ENCODE measurements at regions not wholly inside any gene's neighbourhood (a gene's known extent, or its start where the extent isn't known, plus 50 kb on each side); places are given as distances from the start of the nearest gene placed in this dataset.

- no peak overlapping the region for H3K9ac ChIP-seq (ENCODE audit: low read length in 5 of 5)
- H3K4me1 ChIP-seq (ENCODE audit: control insufficient read depth in 5 of 5, insufficient read depth in 5 of 5, low read length in 5 of 5) = peaks cover 0 to 6% (median 0%) of the 10 kb centered on the region in 5 donors
- no peaks in the 10 kb centered on the region for H3K36me3 ChIP-seq (ENCODE audit: control insufficient read depth in 5 of 5, insufficient read depth in 5 of 5, low read length in 5 of 5)
- H3K4me3 ChIP-seq (ENCODE audit: low read depth in 1 of 5, low read length in 5 of 5) = no peak overlapping the region
- peaks cover 0 to 6% (median 0%) of the 10 kb centered on the region in 5 donors for H3K9me3 ChIP-seq (ENCODE audit: control insufficient read depth in 5 of 5, low read length in 5 of 5)
- no peaks in the 10 kb centered on the region for H3K27me3 ChIP-seq (ENCODE audit: control insufficient read depth in 5 of 5, insufficient read depth in 4 of 5, low read length in 5 of 5)
- H3K27ac ChIP-seq (ENCODE audit: low read depth, low read length) = no peak overlapping the region
Observed at GRCh38 chr7:20062932-20063331, 154.3 kb downstream of the MACC1 start.

- H3K9me3 ChIP-seq (ENCODE audit: control insufficient read depth in 5 of 5, low read length in 5 of 5) = peaks cover 0 to 6% (median 0%) of the 10 kb centered on the region in 5 donors
- H3K4me3 ChIP-seq (ENCODE audit: low read depth in 1 of 5, low read length in 5 of 5) = no peak overlapping the region
- H3K27me3 ChIP-seq (ENCODE audit: control insufficient read depth in 5 of 5, insufficient read depth in 4 of 5, low read length in 5 of 5) = no peaks in the 10 kb centered on the region
- no peaks in the 10 kb centered on the region for H3K4me1 ChIP-seq (ENCODE audit: control insufficient read depth in 5 of 5, insufficient read depth in 5 of 5, low read length in 5 of 5)
- no peak overlapping the region for H3K9ac ChIP-seq (ENCODE audit: low read length in 5 of 5)
- H3K27ac ChIP-seq (ENCODE audit: low read depth, low read length) = no peak overlapping the region
- H3K36me3 ChIP-seq (ENCODE audit: control insufficient read depth in 5 of 5, insufficient read depth in 5 of 5, low read length in 5 of 5) = no peaks in the 10 kb centered on the region
Observed at GRCh38 chr7:20053334-20054104, 163.7 kb downstream of the MACC1 start.

DNA sequence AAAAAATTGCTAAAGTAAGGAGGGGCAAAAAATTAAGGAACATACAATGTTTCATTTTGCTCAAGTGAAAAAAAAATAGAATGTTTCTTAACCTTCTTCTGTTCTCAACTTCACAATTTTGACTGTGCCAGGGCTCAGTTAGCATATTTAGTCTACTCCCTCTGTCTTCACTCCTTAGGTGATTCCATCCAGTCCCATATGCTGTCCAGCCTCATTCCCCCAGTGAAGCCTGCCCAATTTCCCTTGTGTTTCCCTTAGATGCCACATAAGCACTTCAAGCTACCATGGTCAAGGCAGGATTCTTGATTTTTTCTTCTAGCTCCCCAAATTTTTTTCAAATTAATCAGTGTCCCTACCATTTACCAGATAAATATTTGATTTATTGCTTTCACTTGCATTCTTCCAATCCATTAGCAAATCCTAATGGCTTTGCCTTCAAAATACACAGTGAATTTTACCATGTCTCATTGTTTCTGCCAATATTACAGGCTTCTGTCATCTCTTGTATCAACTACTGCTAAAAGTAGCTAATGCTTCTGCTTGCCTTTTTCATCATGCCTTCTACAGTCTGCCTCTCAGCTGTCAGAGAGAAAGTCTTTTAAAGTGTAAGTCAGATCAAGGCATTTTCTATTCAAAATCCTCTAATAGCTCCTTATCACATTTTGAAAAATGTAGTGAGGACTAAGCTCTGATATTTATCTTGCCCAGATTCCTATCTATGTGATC is 166.8 kb downstream of the MACC1 start:
- H3K27ac ChIP-seq (ENCODE audit: low read depth, low read length) = no peak overlapping the region
- no peaks in the 10 kb centered on the region for H3K36me3 ChIP-seq (ENCODE audit: control insufficient read depth in 5 of 5, insufficient read depth in 5 of 5, low read length in 5 of 5)
- H3K9ac ChIP-seq (ENCODE audit: low read length in 5 of 5) = no peak overlapping the region
- H3K4me1 ChIP-seq (ENCODE audit: control insufficient read depth in 5 of 5, insufficient read depth in 5 of 5, low read length in 5 of 5) = no peaks in the 10 kb centered on the region
- H3K27me3 ChIP-seq (ENCODE audit: control insufficient read depth in 5 of 5, insufficient read depth in 4 of 5, low read length in 5 of 5) = no peaks in the 10 kb centered on the region
- no peak overlapping the region for H3K4me3 ChIP-seq (ENCODE audit: low read depth in 1 of 5, low read length in 5 of 5)
- no peaks in the 10 kb centered on the region for H3K9me3 ChIP-seq (ENCODE audit: control insufficient read depth in 5 of 5, low read length in 5 of 5)

DNA sequence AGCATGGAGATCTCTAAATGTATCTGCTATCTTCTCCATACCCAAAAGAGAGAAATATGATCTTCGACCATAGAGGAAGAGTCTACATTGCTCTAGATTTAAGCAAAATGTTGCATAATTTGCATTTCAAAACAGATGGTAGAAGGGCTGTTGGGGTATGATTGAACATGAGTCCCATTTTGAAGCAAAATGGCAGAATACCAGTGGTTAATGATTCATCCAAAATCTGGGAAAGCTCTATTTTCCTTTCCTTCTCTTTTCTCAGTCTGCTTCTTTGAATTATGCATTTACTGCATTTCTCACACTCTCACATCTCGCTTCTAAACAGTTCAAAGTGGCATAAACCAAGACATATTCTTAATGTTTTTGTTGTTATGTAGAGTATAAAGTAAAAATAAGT is 178.5 kb downstream of the MACC1 start:
- no peak overlapping the region for H3K4me3 ChIP-seq (ENCODE audit: low read depth in 1 of 5, low read length in 5 of 5)
- H3K9me3 ChIP-seq (ENCODE audit: control insufficient read depth in 5 of 5, low read length in 5 of 5) = peaks cover 0 to 3% (median 0%) of the 10 kb centered on the region in 5 donors
- H3K9ac ChIP-seq (ENCODE audit: low read length in 5 of 5) = no peak overlapping the region
- no peaks in the 10 kb centered on the region for H3K36me3 ChIP-seq (ENCODE audit: control insufficient read depth in 5 of 5, insufficient read depth in 5 of 5, low read length in 5 of 5)
- no peaks in the 10 kb centered on the region for H3K27me3 ChIP-seq (ENCODE audit: control insufficient read depth in 5 of 5, insufficient read depth in 4 of 5, low read length in 5 of 5)
- peaks cover 0 to 3% (median 0%) of the 10 kb centered on the region in 5 donors for H3K4me1 ChIP-seq (ENCODE audit: control insufficient read depth in 5 of 5, insufficient read depth in 5 of 5, low read length in 5 of 5)
- H3K27ac ChIP-seq (ENCODE audit: low read depth, low read length) = no peak overlapping the region

DNA sequence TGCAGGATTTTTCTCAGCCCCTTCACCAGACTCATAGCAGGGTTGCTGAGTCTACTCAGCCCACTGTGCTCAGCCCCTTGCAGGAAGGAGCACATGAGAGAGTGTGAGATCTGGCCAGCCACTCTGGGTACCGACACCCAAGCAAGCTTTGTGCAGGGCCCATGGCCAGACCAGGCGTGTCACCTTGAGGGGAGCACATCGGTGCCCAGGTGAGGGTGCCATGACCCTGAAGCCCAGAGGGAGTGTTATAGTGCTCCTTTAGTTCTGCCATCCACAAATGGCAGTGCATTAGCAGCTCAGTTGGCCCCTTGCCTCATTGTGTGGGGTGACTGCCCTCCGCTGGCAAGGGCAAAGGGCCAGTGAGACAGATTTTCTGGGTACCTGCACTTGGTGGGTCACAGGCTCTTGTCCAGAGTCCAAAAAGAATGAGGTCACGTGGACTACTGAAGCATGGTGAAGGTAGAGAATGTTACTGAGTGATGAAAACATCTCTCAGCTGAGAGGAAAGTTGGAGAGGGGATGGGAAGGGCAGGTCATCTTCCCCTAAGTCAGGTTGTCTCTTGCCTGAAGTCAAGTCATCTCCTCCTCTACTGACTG is 181.8 kb downstream of the MACC1 start:
- Histone ChIP-seq H3K4me3 (ENCODE audit: low read depth in 1 of 5, low read length in 5 of 5) (no peak overlapping the region), H3K27ac (ENCODE audit: low read depth, low read length) (no peak overlapping the region), H3K36me3 (ENCODE audit: control insufficient read depth in 5 of 5, insufficient read depth in 5 of 5, low read length in 5 of 5) (no peaks in the 10 kb centered on the region), H3K9ac (ENCODE audit: low read length in 5 of 5) (no peak overlapping the region), H3K4me1 (ENCODE audit: control insufficient read depth in 5 of 5, insufficient read depth in 5 of 5, low read length in 5 of 5) (peaks cover 0 to 5% (median 0%) of the 10 kb centered on the region in 5 donors), H3K27me3 (ENCODE audit: control insufficient read depth in 5 of 5, insufficient read depth in 4 of 5, low read length in 5 of 5) (no peaks in the 10 kb centered on the region), H3K9me3 (ENCODE audit: control insufficient read depth in 5 of 5, low read length in 5 of 5) (peaks cover 0 to 3% (median 0%) of the 10 kb centered on the region in 5 donors)

GRCh38 chr7:20033621-20034400 is 183.4 kb downstream of the MACC1 start:
- Histone ChIP-seq H3K36me3 (ENCODE audit: control insufficient read depth in 5 of 5, insufficient read depth in 5 of 5, low read length in 5 of 5) (no peaks in the 10 kb centered on the region), H3K27me3 (ENCODE audit: control insufficient read depth in 5 of 5, insufficient read depth in 4 of 5, low read length in 5 of 5) (no peaks in the 10 kb centered on the region), H3K27ac (ENCODE audit: low read depth, low read length) (no peak overlapping the region), H3K9me3 (ENCODE audit: control insufficient read depth in 5 of 5, low read length in 5 of 5) (peaks cover 0 to 3% (median 0%) of the 10 kb centered on the region in 5 donors), H3K4me1 (ENCODE audit: control insufficient read depth in 5 of 5, insufficient read depth in 5 of 5, low read length in 5 of 5) (peaks cover 0 to 5% (median 0%) of the 10 kb centered on the region in 5 donors), H3K9ac (ENCODE audit: low read length in 5 of 5) (no peak overlapping the region), H3K4me3 (ENCODE audit: low read depth in 1 of 5, low read length in 5 of 5) (no peak overlapping the region)

DNA sequence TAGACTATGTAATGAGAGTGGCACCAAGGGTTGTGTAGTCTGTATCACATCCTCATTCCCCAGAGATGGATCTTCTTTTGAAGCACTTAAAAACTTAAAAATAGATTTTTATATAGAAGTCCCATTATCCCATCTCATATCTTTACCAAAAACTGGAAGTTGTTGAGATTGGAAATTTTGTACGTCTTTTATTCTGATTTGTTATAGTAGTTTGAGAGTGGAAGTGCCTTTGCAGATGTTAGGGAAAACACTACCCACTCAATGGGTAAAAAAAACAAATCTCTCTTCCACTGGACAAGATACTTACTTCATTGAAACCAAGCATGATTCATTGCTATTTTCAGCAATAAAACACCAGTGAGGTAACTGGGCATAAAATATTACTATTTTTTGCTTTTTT is 184.4 kb downstream of the MACC1 start:
- Histone ChIP-seq H3K4me1 (ENCODE audit: control insufficient read depth in 5 of 5, insufficient read depth in 5 of 5, low read length in 5 of 5) (peaks cover 0 to 5% (median 0%) of the 10 kb centered on the region in 5 donors), H3K9me3 (ENCODE audit: control insufficient read depth in 5 of 5, low read length in 5 of 5) (peaks cover 0 to 3% (median 0%) of the 10 kb centered on the region in 5 donors), H3K4me3 (ENCODE audit: low read depth in 1 of 5, low read length in 5 of 5) (no peak overlapping the region), H3K36me3 (ENCODE audit: control insufficient read depth in 5 of 5, insufficient read depth in 5 of 5, low read length in 5 of 5) (no peaks in the 10 kb centered on the region), H3K9ac (ENCODE audit: low read length in 5 of 5) (no peak overlapping the region), H3K27me3 (ENCODE audit: control insufficient read depth in 5 of 5, insufficient read depth in 4 of 5, low read length in 5 of 5) (no peaks in the 10 kb centered on the region), H3K27ac (ENCODE audit: low read depth, low read length) (no peak overlapping the region)

DNA sequence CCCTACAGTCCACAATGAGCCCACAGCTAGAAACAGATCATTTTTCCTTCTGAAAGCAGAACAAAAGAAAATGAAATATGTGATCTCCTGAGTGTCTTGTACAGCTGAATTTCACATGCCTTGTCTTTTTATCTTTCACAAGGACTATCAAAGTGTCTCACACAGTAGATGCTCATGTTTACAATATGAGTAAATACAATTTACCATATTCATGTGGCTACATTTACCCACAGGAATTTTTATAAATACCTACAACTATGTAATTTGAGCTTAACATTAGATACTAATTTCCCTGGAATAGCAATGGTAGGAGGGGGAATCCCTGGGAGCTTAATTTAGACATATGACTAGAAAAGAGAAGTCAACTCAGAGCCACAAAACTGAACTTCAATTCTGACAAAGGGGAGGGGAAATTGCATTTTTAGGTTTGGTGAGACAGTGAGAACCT is 186.2 kb downstream of the MACC1 start:
- Histone ChIP-seq H3K36me3 (ENCODE audit: control insufficient read depth in 5 of 5, insufficient read depth in 5 of 5, low read length in 5 of 5) (no peaks in the 10 kb centered on the region), H3K4me1 (ENCODE audit: control insufficient read depth in 5 of 5, insufficient read depth in 5 of 5, low read length in 5 of 5) (peaks cover 0 to 5% (median 0%) of the 10 kb centered on the region in 5 donors)

GRCh38 chr7:20030417-20030816 is 186.8 kb downstream of the MACC1 start:
- Histone ChIP-seq H3K4me1 (ENCODE audit: control insufficient read depth in 5 of 5, insufficient read depth in 5 of 5, low read length in 5 of 5) (peaks cover 0 to 5% (median 0%) of the 10 kb centered on the region in 5 donors), H3K27ac (ENCODE audit: low read depth, low read length) (no peak overlapping the region), H3K27me3 (ENCODE audit: control insufficient read depth in 5 of 5, insufficient read depth in 4 of 5, low read length in 5 of 5) (no peaks in the 10 kb centered on the region), H3K4me3 (ENCODE audit: low read depth in 1 of 5, low read length in 5 of 5) (no peak overlapping the region), H3K36me3 (ENCODE audit: control insufficient read depth in 5 of 5, insufficient read depth in 5 of 5, low read length in 5 of 5) (no peaks in the 10 kb centered on the region), H3K9me3 (ENCODE audit: control insufficient read depth in 5 of 5, low read length in 5 of 5) (peaks cover 0 to 3% (median 0%) of the 10 kb centered on the region in 5 donors), H3K9ac (ENCODE audit: low read length in 5 of 5) (no peak overlapping the region)

More for the DNA sequence above, 186.2 kb downstream of the MACC1 start:
- no peaks in the 10 kb centered on the region for H3K27me3 ChIP-seq (ENCODE audit: control insufficient read depth in 5 of 5, insufficient read depth in 4 of 5, low read length in 5 of 5)
- no peak overlapping the region for H3K4me3 ChIP-seq (ENCODE audit: low read depth in 1 of 5, low read length in 5 of 5)
- no peak overlapping the region for H3K9ac ChIP-seq (ENCODE audit: low read length in 5 of 5)
- H3K9me3 ChIP-seq (ENCODE audit: control insufficient read depth in 5 of 5, low read length in 5 of 5) = peaks cover 0 to 4% (median 0%) of the 10 kb centered on the region in 5 donors
- H3K27ac ChIP-seq (ENCODE audit: low read depth, low read length) = no peak overlapping the region
